OCI-LY7 (cell line): ENCODE measurements at regions not wholly inside any gene's neighbourhood (a gene's known extent, or its start where the extent isn't known, plus 50 kb on each side); places are given as distances from the start of the nearest gene placed in this dataset.

Source experiments
- CTCF ChIP-seq: fragments of 200-600 bp; sonication (generic); conservative IDR thresholded peaks from 2 replicates; pipeline ENCODE4 v1.5.1; 2014; ENCODE audit warnings: mild to moderate bottlenecking, antibody characterized with exemption, low read length, moderate library complexity, mixed read lengths
- EZH2phosphoT487 ChIP-seq: fragments of 200-600 bp; sonication (generic); IDR thresholded peaks from 2 replicates; pipeline ENCODE4 v1.6.1; 2018; ENCODE audit warnings: low read depth, borderline replicate concordance, mild to moderate bottlenecking, mixed run types, antibody characterized with exemption, low read length, moderate library complexity, mixed read lengths

- TF ChIP-seq CTCF (no peak), EZH2phosphoT487 (no peak)
Measured at GRCh38 chr5:120994112-120994511, 530.0 kb downstream of the PRR16 start.
